ENCODE measurements at regions not wholly inside any gene's neighbourhood (a gene's known extent, or its start where the extent isn't known, plus 50 kb on each side); places are given as distances from the start of the nearest gene placed in this dataset.
"Not testable (repeated sequence)": the region's sequence is repeated elsewhere in the genome, so short reads cannot be mapped to it uniquely, and the experiment has no call there.

DNA sequence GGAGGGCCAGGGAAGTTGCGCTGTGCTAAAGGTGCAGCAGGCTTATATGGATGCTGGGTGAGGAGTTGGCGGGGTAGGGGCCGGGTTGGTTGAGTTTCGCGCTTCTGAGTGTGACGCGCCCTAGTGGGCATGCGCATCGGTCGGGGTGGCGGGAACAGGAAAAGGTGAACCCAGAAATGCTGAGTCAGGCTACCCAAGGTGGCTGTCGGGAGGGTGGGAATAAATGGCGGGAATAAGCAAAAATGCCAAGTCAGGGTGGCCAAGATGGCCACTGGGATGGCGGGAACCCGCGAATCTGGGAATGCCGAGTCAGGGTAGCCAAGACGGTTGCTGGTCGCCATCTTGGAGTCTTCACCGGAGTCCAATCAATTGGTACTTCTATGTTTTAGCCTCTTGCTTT is 580.0 kb downstream of the SUCLG1 start:
- intact Hi-C loops (cut with DNase I; ENCODE audit: low total_unique reads) = no loop called here

DNA sequence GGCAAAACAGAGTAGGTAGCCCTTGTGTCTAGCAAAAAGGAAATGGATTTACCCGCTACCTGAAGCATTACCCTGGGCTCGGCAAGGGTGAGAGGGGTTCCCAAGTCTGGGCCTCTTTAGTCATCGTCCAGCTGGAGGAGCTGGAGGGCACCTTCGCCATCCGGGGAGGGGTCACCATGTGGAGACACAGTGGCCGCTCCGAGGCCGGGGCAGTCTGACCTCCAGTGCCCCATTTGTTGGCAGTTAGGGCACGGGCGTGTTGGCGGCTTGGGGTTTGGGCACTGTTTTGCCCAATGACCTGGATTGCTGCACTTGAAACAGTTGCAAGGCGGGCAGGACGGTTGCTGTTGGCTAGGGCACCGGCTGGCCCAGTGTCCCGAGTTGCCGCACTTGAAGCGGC is 581.8 kb downstream of the SUCLG1 start:
- intact Hi-C loops (cut with DNase I; ENCODE audit: low total_unique reads) = not testable (repeated sequence)

More for the DNA sequence above, 580.0 kb downstream of the SUCLG1 start:
- 80 to 83% methylated on average over 20 of the region's 20 CpGs for WGBS, 2 donors
- Histone ChIP-seq H3K4me1 (no peaks in the 10 kb centered on the region), H3K27me3 (no peaks in the 10 kb centered on the region), H3K27ac (no peak overlapping the region), H3K4me3 (peak overlapping the region in 1 of 2 donors; percentile 12), H3K9me3 (no peaks in the 10 kb centered on the region), H3K36me3 (ENCODE audit: low read depth, missing control alignments) (no peaks in the 10 kb centered on the region)
- DNase-seq = peak; percentile 24
- TF ChIP-seq, protein P1, sequence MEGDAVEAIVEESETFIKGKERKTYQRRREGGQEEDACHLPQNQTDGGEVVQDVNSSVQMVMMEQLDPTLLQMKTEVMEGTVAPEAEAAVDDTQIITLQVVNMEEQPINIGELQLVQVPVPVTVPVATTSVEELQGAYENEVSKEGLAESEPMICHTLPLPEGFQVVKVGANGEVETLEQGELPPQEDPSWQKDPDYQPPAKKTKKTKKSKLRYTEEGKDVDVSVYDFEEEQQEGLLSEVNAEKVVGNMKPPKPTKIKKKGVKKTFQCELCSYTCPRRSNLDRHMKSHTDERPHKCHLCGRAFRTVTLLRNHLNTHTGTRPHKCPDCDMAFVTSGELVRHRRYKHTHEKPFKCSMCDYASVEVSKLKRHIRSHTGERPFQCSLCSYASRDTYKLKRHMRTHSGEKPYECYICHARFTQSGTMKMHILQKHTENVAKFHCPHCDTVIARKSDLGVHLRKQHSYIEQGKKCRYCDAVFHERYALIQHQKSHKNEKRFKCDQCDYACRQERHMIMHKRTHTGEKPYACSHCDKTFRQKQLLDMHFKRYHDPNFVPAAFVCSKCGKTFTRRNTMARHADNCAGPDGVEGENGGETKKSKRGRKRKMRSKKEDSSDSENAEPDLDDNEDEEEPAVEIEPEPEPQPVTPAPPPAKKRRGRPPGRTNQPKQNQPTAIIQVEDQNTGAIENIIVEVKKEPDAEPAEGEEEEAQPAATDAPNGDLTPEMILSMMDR (IDR thresholded peaks at IDR 0.05) = no peak
- TF ChIP-seq POLR2A (IDR thresholded peaks at IDR 0.05) = no peak

DNA sequence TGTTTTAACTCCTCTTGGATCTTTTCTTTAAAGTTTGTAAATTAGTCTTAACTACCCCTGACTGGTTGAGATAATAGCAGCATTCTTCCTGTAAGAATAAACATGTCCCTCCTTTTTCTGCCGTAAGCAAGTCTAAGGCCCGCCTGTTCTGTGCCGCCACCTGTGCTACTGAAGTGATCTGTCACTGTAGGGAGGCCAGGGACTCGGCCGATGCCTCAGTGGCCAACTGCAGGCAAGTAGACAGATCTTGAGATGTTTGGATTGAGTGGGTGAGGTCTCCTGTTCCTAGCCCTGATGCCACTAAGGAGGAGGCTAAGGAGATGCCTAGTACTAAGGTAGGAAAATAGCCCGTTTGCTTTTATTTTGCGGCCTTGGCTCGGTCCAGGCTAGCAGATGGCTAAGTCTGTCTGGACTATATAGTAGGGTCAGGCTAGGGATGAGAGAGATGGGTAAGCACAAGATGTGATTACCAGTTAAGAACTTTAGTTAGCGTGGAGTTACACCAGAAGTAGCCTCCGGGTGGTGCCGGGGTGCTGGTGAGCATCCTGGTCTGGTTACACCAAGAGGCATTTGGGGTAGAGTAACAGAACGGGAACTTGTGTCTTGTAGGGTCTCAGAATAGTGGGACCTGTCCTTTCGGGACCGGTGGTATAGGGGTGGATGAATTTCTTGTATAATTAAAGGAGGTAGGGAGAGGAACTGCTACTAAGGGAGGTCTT is 584.2 kb downstream of the SUCLG1 start:
- DNase-seq = no peak
- Histone ChIP-seq H3K27me3 (no peaks in the 10 kb centered on the region), H3K27ac (no peak overlapping the region), H3K36me3 (ENCODE audit: low read depth, missing control alignments) (no peaks in the 10 kb centered on the region), H3K4me1 (no peaks in the 10 kb centered on the region), H3K4me3 (no peak overlapping the region), H3K9me3 (no peaks in the 10 kb centered on the region)
- 94 to 96% methylated on average over 14 of the region's 14 CpGs for WGBS, 2 donors
- TF ChIP-seq, protein P1 (IDR thresholded peaks at IDR 0.05) = no peak
- no peak for TF ChIP-seq POLR2A (IDR thresholded peaks at IDR 0.05)
- intact Hi-C loops (cut with DNase I; ENCODE audit: low total_unique reads) = no loop called here

More for the DNA sequence above, 581.8 kb downstream of the SUCLG1 start:
- not testable (repeated sequence) for H3K9me3 ChIP-seq; H3K4me3 ChIP-seq; H3K27me3 ChIP-seq; DNase-seq; H3K4me1 ChIP-seq; H3K36me3 ChIP-seq (ENCODE audit: low read depth, missing control alignments); H3K27ac ChIP-seq
- 88 to 91% methylated on average over 7 to 17 of the region's 17 CpGs for WGBS, 2 donors

DNA sequence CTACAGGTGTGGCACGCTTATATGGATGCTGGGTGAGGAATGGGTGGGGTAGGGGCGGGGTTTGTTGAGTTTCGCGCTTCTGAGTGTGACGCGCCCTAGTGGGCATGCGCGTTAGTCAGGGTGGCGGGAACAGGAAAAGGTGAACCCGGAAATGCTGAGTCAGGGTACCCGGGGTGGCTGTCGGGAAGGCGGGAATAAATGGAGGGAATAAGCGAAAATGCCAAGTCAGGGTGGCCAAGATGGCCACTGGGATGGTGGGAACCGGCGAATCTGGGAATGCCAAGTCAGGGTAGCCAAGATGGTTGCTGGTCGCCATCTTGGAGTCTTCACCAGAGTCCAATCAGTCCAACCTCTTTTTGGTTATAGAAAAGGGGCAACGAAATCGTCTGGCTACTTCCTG is 585.0 kb downstream of the SUCLG1 start:
- DNase-seq = no peak
- H3K27ac ChIP-seq = no peak overlapping the region
- WGBS, 2 donors = 93 to 94% methylated on average over 19 of the region's 19 CpGs
- no peaks in the 10 kb centered on the region for H3K27me3 ChIP-seq
- no peak for TF ChIP-seq POLR2A (IDR thresholded peaks at IDR 0.05)
- TF ChIP-seq, protein P1 (IDR thresholded peaks at IDR 0.05) = no peak
- intact Hi-C loops (cut with DNase I; ENCODE audit: low total_unique reads) = no loop called here
- no peaks in the 10 kb centered on the region for H3K4me1 ChIP-seq
- H3K9me3 ChIP-seq = no peaks in the 10 kb centered on the region
- H3K4me3 ChIP-seq = no peak overlapping the region
- H3K36me3 ChIP-seq (ENCODE audit: low read depth, missing control alignments) = no peaks in the 10 kb centered on the region

DNA sequence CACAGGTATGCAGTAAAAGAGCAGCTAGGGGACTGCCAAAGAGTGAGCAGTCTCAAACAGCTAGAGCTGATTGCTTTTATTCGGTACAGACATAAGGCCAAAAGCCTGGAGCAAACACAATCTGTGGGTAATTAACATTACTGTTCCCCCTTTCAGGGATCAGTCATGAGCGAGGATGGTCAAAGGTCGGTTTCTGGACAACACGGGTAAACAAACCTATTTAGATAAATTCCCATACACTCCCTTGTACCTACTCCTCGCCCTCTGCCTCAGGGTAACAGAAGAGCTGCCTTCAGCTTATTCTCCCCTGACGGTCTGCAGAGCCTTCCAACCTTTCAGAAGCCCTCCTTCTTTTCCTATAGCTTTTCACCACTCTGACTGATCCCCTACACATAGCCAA is 586.0 kb downstream of the SUCLG1 start:
- intact Hi-C loops (cut with DNase I; ENCODE audit: low total_unique reads) = no loop called here
- WGBS, 2 donors = 86 to 91% methylated on average over 6 of the region's 6 CpGs
- H3K4me1 ChIP-seq = no peaks in the 10 kb centered on the region

More for the DNA sequence above, 586.0 kb downstream of the SUCLG1 start:
- Histone ChIP-seq H3K36me3 (ENCODE audit: low read depth, missing control alignments) (no peaks in the 10 kb centered on the region), H3K27ac (no peak overlapping the region), H3K4me3 (no peak overlapping the region), H3K9me3 (no peaks in the 10 kb centered on the region), H3K27me3 (no peaks in the 10 kb centered on the region)
- TF ChIP-seq, protein P1 (IDR thresholded peaks at IDR 0.05) = no peak
- TF ChIP-seq POLR2A (IDR thresholded peaks at IDR 0.05) = no peak
- no peak for DNase-seq

Data from testis (tissue), 2 donors.